DMS 273 (cell line): ENCODE measurements at regions not wholly inside any gene's neighbourhood (a gene's known extent, or its start where the extent isn't known, plus 50 kb on each side); places are given as distances from the start of the nearest gene placed in this dataset.
"Not testable (repeated sequence)": the region's sequence is repeated elsewhere in the genome, so short reads cannot be mapped to it uniquely, and the experiment has no call there.

Experiments
- DNase-seq: peaks from one replicate; lab custom pipeline; 2025; ENCODE audit not compliant: unreplicated experiment; lab: John Stamatoyannopoulos, UW

- no peak for DNase-seq
These were observed 173.1 kb upstream of the RTL1 start for GRCh38 chr14:101076451-101077198.

GRCh38 chr14:101077481-101078074 lies 174.1 kb upstream of the RTL1 start:
- no peak for DNase-seq

GRCh38 chr14:101078170-101078891 lies 174.8 kb upstream of the RTL1 start:
- DNase-seq: no peak

GRCh38 chr14:101078892-101079221 lies 175.3 kb upstream of the RTL1 start:
- no peak for DNase-seq

GRCh38 chr14:101080922-101081593 lies 177.5 kb upstream of the RTL1 start:
- no peak for DNase-seq

GRCh38 chr14:101082036-101082435 lies 178.5 kb upstream of the RTL1 start:
- DNase-seq: no peak

- no peak for DNase-seq
These were observed 179.2 kb upstream of the RTL1 start for GRCh38 chr14:101082436-101083384.

GRCh38 chr14:101083564-101084435 lies 180.3 kb upstream of the RTL1 start:
- DNase-seq: peak; percentile 29

GRCh38 chr14:101084436-101084826 lies 180.9 kb upstream of the RTL1 start:
- DNase-seq: no peak

GRCh38 chr14:101086926-101087325 lies 183.4 kb upstream of the RTL1 start:
- DNase-seq: no peak

- no peak for DNase-seq
These were observed 184.3 kb upstream of the RTL1 start for GRCh38 chr14:101087614-101088394.

- DNase-seq: no peak
These were observed 184.8 kb upstream of the RTL1 start for GRCh38 chr14:101088395-101088667.

- DNase-seq: no peak
These were observed 185.2 kb upstream of the RTL1 start for GRCh38 chr14:101088714-101089113.

GRCh38 chr14:101090478-101090877 lies 187.0 kb upstream of the RTL1 start:
- DNase-seq: not testable (repeated sequence)

GRCh38 chr14:101090976-101091375 lies 187.5 kb upstream of the RTL1 start:
- no peak for DNase-seq

- not testable (repeated sequence) for DNase-seq
These were observed 191.4 kb upstream of the RTL1 start for GRCh38 chr14:101094916-101095315.

GRCh38 chr14:101096551-101096950 lies 193.0 kb upstream of the RTL1 start:
- DNase-seq: no peak

GRCh38 chr14:101097109-101097793 lies 193.7 kb upstream of the RTL1 start:
- no peak for DNase-seq

- no peak for DNase-seq
These were observed 194.7 kb upstream of the RTL1 start for GRCh38 chr14:101098177-101098576.
